Esophagus muscularis mucosa (tissue), 4 donors: ENCODE measurements at regions not wholly inside any gene's neighbourhood (a gene's known extent, or its start where the extent isn't known, plus 50 kb on each side); places are given as distances from the start of the nearest gene placed in this dataset.

Source experiments
- DNase-seq: peaks from one replicate; pipeline ENCODE4 v3.0.0-alpha.2; 2017; ENCODE audit errors: extremely low spot score
- H3K27ac ChIP-seq, 4 donors: fragments of 200-600 bp; sonication (generic); replicated peaks in 1 of 4; 1 replicate in 3 of 4; 2 replicates in 1 of 4; pipeline ENCODE4 v1.5.1; 2016 to 2019; ENCODE audit warnings: mild to moderate bottlenecking in 1 of 4
- H3K27me3 ChIP-seq, 4 donors: fragments of 200-600 bp; sonication (generic); one replicate each; pipeline versions ENCODE4 v1.5.1 to v1.6.0; 2016 to 2019
- H3K36me3 ChIP-seq, 4 donors: fragments of 200-600 bp; sonication (generic); one replicate each; pipeline ENCODE4 v1.5.1; 2016 to 2019
- H3K4me1 ChIP-seq, 4 donors: fragments of 200-600 bp; sonication (generic); one replicate each; pipeline ENCODE4 v1.5.1; 2016 to 2019
- H3K4me3 ChIP-seq, 4 donors: fragments of 200-600 bp; sonication (generic); 1 replicate in 2 of 4; 2 replicates in 2 of 4; pipeline ENCODE4 v1.5.1; 2016 to 2019; ENCODE audit warnings: mild to moderate bottlenecking in 4 of 4, moderate library complexity in 1 of 4
- H3K9me3 ChIP-seq, 4 donors: fragments of 200-600 bp; sonication (generic); 1 replicate in 3 of 4; 2 replicates in 1 of 4; pipeline ENCODE4 v1.5.1; 2016 to 2019
- EP300 ChIP-seq: sonication (generic); formaldehyde crosslinking; IDR thresholded peaks from one replicate; pipeline ENCODE4 v1.6.1; 2017; ENCODE audit warnings: antibody characterized with exemption
- POLR2A ChIP-seq: fragments of 450-650 bp; IDR thresholded peaks from one replicate; pipeline ENCODE4 v1.6.1; 2017; ENCODE audit warnings: antibody characterized with exemption, moderate library complexity, mild to moderate bottlenecking, low read depth
- POLR2AphosphoS5 ChIP-seq, 2 donors: sonication (generic); formaldehyde crosslinking; IDR thresholded peaks; one replicate each; pipeline ENCODE4 v1.6.1; 2017; ENCODE audit warnings: antibody characterized with exemption in 2 of 2
- WGBS: methylation state at CpG from one replicate; pipeline ENCODE4 v1.1.5; 2018; 5-methylcytosine and 5-hydroxymethylcytosine counted together
- intact Hi-C: fragments of 100-400 bp; cut with DNase I; formaldehyde crosslinking; loops from one replicate; pipeline ENCODE4 v1.15.1; 2023
- TF ChIP-seq, protein P1 (sequence below), 3 experiments: fragments of 200-600 bp in 2 of 3; fragments of 450-650 bp in 1 of 3; sonication (generic) in 2 of 3; IDR thresholded peaks; one replicate each; pipeline ENCODE4 v1.5.1; 2017 to 2019; ENCODE audit warnings: antibody characterized with exemption in 3 of 3, mild to moderate bottlenecking in 2 of 3, moderate library complexity in 1 of 3

DNA sequence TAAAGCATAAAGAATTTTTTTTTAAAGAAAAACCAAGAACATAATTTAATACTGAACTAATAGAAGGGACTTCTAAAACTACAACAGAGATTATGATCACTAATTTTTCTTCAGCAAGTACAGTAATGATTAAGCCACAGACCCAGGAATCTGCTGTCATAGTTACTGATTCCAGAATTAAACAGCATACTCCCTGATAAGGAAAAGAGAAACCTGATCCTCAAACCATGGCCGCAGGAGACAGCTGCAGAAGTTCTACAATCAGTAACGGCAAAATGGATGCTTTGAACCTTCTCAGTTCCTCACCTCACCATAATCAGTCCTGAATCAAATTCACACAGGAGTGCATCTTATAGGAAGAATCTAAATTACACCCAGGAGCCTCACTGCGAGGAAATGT is 939.0 kb upstream of the SLITRK1 start:
- WGBS: 58% methylated on average over 3 of the region's 3 CpGs
- TF ChIP-seq EP300: no peak
- no peak for TF ChIP-seq POLR2AphosphoS5 (IDR thresholded peaks at IDR 0.05)
- no peak for TF ChIP-seq POLR2A
- TF ChIP-seq, protein P1, sequence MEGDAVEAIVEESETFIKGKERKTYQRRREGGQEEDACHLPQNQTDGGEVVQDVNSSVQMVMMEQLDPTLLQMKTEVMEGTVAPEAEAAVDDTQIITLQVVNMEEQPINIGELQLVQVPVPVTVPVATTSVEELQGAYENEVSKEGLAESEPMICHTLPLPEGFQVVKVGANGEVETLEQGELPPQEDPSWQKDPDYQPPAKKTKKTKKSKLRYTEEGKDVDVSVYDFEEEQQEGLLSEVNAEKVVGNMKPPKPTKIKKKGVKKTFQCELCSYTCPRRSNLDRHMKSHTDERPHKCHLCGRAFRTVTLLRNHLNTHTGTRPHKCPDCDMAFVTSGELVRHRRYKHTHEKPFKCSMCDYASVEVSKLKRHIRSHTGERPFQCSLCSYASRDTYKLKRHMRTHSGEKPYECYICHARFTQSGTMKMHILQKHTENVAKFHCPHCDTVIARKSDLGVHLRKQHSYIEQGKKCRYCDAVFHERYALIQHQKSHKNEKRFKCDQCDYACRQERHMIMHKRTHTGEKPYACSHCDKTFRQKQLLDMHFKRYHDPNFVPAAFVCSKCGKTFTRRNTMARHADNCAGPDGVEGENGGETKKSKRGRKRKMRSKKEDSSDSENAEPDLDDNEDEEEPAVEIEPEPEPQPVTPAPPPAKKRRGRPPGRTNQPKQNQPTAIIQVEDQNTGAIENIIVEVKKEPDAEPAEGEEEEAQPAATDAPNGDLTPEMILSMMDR (IDR thresholded peaks at IDR 0.05): no peak
- Histone ChIP-seq H3K27me3 (no peaks in the 10 kb centered on the region), H3K27ac (no peak overlapping the region), H3K36me3 (no peaks in the 10 kb centered on the region), H3K9me3 (no peaks in the 10 kb centered on the region), H3K4me1 (no peaks in the 10 kb centered on the region), H3K4me3 (no peak overlapping the region)
- no peak for DNase-seq
- intact Hi-C loops: no loop called here

DNA sequence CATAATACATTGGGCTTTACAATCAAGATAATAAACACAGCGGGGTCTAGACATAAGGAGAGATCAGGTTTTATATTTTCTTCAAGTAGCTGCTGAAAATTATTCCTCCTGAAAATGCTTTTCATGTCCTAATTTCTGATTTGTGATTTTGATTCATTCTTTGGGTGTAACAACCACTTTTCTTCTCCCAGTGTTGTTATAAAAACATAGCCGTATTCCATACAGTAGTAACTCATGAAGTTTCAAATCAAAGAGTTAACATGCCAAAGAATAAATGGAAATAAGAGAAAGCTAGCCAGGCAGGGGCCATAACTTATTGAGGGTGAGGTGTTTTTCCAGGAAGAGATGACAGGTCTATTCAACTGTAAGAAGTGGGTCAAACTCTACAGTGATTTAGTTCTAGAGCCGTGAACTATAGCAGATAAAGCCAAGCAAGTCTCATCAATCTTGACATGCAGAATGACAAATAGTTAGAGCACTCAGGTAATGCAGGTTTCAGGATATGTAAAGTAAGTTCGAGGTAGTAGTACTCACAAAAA is 934.4 kb upstream of the SLITRK1 start:
- Histone ChIP-seq H3K36me3 (no peaks in the 10 kb centered on the region), H3K9me3 (no peaks in the 10 kb centered on the region), H3K27me3 (no peaks in the 10 kb centered on the region), H3K4me1 (no peaks in the 10 kb centered on the region), H3K4me3 (no peak overlapping the region), H3K27ac (no peak overlapping the region)
- intact Hi-C loops: no loop called here
- TF ChIP-seq POLR2A (no peak), POLR2AphosphoS5 (IDR thresholded peaks at IDR 0.05) (no peak)
- TF ChIP-seq, protein P1 (IDR thresholded peaks at IDR 0.05): no peak
- no peak for DNase-seq
- 67% methylated on average over 4 of the region's 4 CpGs for WGBS

DNA sequence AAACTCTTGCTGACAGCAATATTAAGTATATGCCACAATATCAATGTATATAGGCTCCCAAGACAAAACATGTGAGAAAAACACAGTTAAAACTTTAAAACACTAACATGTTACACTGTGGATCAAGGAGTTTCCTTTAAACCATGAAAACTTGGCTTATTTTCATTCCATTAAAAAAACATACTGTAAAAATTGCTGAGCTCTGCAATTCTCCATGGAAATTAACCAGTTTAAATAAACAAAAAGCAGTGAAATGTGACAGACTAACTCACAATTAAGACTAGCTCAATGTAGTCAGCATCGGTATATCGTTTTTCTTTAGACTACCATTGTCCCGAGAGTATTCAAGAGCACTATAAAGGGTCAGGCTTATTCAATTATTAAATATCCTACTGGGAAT is 930.5 kb upstream of the SLITRK1 start:
- no peaks in the 10 kb centered on the region for H3K4me1 ChIP-seq
- no peak overlapping the region for H3K4me3 ChIP-seq
- intact Hi-C loops: no loop called here
- no peaks in the 10 kb centered on the region for H3K36me3 ChIP-seq
- no peak for DNase-seq
- H3K27ac ChIP-seq: no peak overlapping the region
- H3K9me3 ChIP-seq: no peaks in the 10 kb centered on the region
- no peak for TF ChIP-seq POLR2AphosphoS5 (IDR thresholded peaks at IDR 0.05)
- 62% methylated on average over 3 of the region's 3 CpGs for WGBS
- H3K27me3 ChIP-seq: no peaks in the 10 kb centered on the region

DNA sequence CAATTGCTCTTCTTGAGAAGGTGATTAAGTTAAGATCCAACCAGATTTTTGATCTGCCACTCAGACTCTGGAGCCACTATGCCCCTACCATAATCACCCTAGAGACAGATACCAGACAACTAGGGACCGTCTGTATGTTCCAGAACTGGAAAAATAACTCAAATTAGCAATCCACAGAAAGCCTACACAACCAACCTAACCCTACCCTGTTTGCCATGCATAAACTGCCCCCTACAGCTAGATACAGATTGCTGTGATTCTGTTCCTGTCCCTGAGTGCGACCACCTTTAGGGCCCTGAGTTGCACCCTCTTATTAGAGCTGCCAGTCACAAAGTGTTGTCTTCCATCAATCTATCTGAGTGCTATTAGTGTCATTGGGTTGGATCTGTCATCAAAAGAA is 929.8 kb upstream of the SLITRK1 start:
- 87% methylated on average over 2 of the region's 2 CpGs for WGBS
- intact Hi-C loops: no loop called here
- Histone ChIP-seq H3K36me3 (no peaks in the 10 kb centered on the region), H3K4me1 (no peaks in the 10 kb centered on the region), H3K27ac (no peak overlapping the region), H3K4me3 (no peak overlapping the region), H3K27me3 (no peaks in the 10 kb centered on the region), H3K9me3 (no peaks in the 10 kb centered on the region)
- no peak for DNase-seq
- TF ChIP-seq POLR2AphosphoS5 (IDR thresholded peaks at IDR 0.05): no peak
- no peak for TF ChIP-seq POLR2A
- TF ChIP-seq EP300: no peak
- TF ChIP-seq, protein P1 (IDR thresholded peaks at IDR 0.05): no peak

DNA sequence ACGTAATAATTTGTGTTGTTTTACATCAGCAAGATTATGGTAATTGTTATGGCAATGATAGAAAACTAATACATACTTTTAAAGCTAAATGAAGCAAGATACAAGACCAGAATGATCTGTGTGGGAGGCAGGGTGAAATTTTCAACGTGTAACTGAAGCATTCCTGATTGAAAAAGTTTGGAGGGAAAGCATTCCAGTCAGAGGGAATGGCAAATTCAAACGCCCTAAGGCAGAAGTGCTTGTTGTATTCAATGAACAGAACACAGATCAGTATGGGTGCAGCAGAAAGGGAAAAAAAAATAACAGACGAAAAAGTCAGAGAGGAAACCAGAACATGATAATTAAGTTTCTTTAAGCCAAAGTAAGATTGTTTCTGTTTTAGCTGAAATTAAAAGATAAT is 928.5 kb upstream of the SLITRK1 start:
- no peaks in the 10 kb centered on the region for H3K9me3 ChIP-seq
- intact Hi-C loops: no loop called here
- WGBS: 52% methylated on average over 4 of the region's 4 CpGs
- no peaks in the 10 kb centered on the region for H3K36me3 ChIP-seq
- no peak overlapping the region for H3K4me3 ChIP-seq
- H3K27ac ChIP-seq: no peak overlapping the region
- DNase-seq: no peak
- TF ChIP-seq, protein P1 (IDR thresholded peaks at IDR 0.05): no peak
- TF ChIP-seq POLR2AphosphoS5 (IDR thresholded peaks at IDR 0.05) (no peak), EP300 (no peak), POLR2A (no peak)
- H3K4me1 ChIP-seq: no peaks in the 10 kb centered on the region
- H3K27me3 ChIP-seq: no peaks in the 10 kb centered on the region
